Liver (tissue), 3 donors: ENCODE measurements at regions not wholly inside any gene's neighbourhood (a gene's known extent, or its start where the extent isn't known, plus 50 kb on each side); places are given as distances from the start of the nearest gene placed in this dataset.

Experiments used
- EGR1 ChIP-seq, 2 donors: IDR thresholded peaks; 2 replicates each; pipeline ENCODE4 v1.6.1; 2016 to 2018; ENCODE audit warnings: antibody characterized with exemption in 2 of 2, low read depth in 2 of 2
- HNF4A ChIP-seq, 2 donors: conservative IDR thresholded peaks; 2 replicates each; pipeline ENCODE4 v1.6.1; 2016; ENCODE audit warnings: antibody characterized with exemption in 2 of 2, mild to moderate bottlenecking in 2 of 2
- HNF4G ChIP-seq: IDR thresholded peaks from 2 replicates; pipeline ENCODE4 v1.6.1; 2016; ENCODE audit warnings: antibody characterized with exemption
- JUND ChIP-seq, 2 donors: IDR thresholded peaks; 2 replicates each; pipeline ENCODE4 v1.6.1; 2016; ENCODE audit warnings: antibody characterized with exemption in 2 of 2
- NR2F2 ChIP-seq: IDR thresholded peaks from 2 replicates; pipeline ENCODE4 v1.6.1; 2016; ENCODE audit warnings: antibody characterized with exemption
- RAD21 ChIP-seq, 2 donors: IDR thresholded peaks; 2 replicates each; pipeline ENCODE4 v1.6.1; 2016; ENCODE audit warnings: antibody characterized with exemption in 2 of 2, mild to moderate bottlenecking in 2 of 2
- SP1 ChIP-seq: IDR thresholded peaks from 2 replicates; pipeline ENCODE4 v1.6.1; 2018; ENCODE audit warnings: antibody characterized with exemption, mild to moderate bottlenecking
- TAF1 ChIP-seq: conservative IDR thresholded peaks from 2 replicates; pipeline ENCODE4 v1.6.1; 2016; ENCODE audit warnings: antibody characterized with exemption, mild to moderate bottlenecking
- YY1 ChIP-seq: IDR thresholded peaks from 2 replicates; pipeline ENCODE4 v1.6.1; 2016; ENCODE audit warnings: antibody characterized with exemption, mild to moderate bottlenecking
- TF ChIP-seq, protein P1 (sequence below): fragments of 150-350 bp; IDR thresholded peaks from 2 replicates; pipeline ENCODE4 v1.5.1; 2017; ENCODE audit warnings: improper control_type of control experiment, low read depth, low read length; ENCODE audit not compliant: missing input control
- TF ChIP-seq, protein P2 (sequence below): IDR thresholded peaks from 2 replicates; pipeline ENCODE4 v1.6.1; 2016; ENCODE audit warnings: antibody characterized with exemption
- TF ChIP-seq, protein P3 (sequence below): IDR thresholded peaks from 2 replicates; pipeline ENCODE4 v1.6.1; 2016; ENCODE audit warnings: antibody characterized with exemption, mild to moderate bottlenecking
- TF ChIP-seq, protein P4 (sequence below): IDR thresholded peaks from 2 replicates; pipeline ENCODE4 v1.6.1; 2016; ENCODE audit warnings: antibody characterized with exemption
- TF ChIP-seq, protein P5 (sequence below): IDR thresholded peaks from 2 replicates; pipeline ENCODE4 v1.6.1; 2016; ENCODE audit warnings: antibody characterized with exemption
- donor health status: healthy.
- donor health status: healthy.

DNA sequence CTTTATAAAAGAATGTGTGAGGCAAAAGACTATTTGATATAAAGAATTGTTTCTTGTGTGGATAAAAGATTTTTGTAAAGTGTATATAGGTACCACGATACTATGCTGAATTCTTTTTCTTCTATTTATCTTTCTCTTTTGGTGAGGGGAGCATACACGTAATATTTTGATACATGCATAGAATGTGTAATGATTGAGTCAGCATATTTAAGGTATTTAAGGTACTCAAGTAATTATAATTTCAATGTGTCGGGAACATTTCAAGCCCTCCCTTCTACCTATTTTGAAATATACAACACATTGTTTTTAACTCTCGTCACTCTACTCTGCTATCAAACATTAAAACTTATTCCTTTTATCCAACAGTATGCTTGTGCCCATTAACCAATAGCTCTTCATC lies 1221.6 kb upstream of the PHF14 start:
- TF ChIP-seq, protein P1, sequence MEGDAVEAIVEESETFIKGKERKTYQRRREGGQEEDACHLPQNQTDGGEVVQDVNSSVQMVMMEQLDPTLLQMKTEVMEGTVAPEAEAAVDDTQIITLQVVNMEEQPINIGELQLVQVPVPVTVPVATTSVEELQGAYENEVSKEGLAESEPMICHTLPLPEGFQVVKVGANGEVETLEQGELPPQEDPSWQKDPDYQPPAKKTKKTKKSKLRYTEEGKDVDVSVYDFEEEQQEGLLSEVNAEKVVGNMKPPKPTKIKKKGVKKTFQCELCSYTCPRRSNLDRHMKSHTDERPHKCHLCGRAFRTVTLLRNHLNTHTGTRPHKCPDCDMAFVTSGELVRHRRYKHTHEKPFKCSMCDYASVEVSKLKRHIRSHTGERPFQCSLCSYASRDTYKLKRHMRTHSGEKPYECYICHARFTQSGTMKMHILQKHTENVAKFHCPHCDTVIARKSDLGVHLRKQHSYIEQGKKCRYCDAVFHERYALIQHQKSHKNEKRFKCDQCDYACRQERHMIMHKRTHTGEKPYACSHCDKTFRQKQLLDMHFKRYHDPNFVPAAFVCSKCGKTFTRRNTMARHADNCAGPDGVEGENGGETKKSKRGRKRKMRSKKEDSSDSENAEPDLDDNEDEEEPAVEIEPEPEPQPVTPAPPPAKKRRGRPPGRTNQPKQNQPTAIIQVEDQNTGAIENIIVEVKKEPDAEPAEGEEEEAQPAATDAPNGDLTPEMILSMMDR, result no peak
- TF ChIP-seq TAF1, result no peak
- TF ChIP-seq, protein P2, sequence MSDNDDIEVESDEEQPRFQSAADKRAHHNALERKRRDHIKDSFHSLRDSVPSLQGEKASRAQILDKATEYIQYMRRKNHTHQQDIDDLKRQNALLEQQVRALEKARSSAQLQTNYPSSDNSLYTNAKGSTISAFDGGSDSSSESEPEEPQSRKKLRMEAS, result no peak
- no peak for TF ChIP-seq YY1
- TF ChIP-seq, protein P3, sequence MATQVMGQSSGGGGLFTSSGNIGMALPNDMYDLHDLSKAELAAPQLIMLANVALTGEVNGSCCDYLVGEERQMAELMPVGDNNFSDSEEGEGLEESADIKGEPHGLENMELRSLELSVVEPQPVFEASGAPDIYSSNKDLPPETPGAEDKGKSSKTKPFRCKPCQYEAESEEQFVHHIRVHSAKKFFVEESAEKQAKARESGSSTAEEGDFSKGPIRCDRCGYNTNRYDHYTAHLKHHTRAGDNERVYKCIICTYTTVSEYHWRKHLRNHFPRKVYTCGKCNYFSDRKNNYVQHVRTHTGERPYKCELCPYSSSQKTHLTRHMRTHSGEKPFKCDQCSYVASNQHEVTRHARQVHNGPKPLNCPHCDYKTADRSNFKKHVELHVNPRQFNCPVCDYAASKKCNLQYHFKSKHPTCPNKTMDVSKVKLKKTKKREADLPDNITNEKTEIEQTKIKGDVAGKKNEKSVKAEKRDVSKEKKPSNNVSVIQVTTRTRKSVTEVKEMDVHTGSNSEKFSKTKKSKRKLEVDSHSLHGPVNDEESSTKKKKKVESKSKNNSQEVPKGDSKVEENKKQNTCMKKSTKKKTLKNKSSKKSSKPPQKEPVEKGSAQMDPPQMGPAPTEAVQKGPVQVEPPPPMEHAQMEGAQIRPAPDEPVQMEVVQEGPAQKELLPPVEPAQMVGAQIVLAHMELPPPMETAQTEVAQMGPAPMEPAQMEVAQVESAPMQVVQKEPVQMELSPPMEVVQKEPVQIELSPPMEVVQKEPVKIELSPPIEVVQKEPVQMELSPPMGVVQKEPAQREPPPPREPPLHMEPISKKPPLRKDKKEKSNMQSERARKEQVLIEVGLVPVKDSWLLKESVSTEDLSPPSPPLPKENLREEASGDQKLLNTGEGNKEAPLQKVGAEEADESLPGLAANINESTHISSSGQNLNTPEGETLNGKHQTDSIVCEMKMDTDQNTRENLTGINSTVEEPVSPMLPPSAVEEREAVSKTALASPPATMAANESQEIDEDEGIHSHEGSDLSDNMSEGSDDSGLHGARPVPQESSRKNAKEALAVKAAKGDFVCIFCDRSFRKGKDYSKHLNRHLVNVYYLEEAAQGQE, result no peak
- no peak for TF ChIP-seq RAD21 (IDR thresholded peaks at IDR 0.05)
- TF ChIP-seq, protein P4, sequence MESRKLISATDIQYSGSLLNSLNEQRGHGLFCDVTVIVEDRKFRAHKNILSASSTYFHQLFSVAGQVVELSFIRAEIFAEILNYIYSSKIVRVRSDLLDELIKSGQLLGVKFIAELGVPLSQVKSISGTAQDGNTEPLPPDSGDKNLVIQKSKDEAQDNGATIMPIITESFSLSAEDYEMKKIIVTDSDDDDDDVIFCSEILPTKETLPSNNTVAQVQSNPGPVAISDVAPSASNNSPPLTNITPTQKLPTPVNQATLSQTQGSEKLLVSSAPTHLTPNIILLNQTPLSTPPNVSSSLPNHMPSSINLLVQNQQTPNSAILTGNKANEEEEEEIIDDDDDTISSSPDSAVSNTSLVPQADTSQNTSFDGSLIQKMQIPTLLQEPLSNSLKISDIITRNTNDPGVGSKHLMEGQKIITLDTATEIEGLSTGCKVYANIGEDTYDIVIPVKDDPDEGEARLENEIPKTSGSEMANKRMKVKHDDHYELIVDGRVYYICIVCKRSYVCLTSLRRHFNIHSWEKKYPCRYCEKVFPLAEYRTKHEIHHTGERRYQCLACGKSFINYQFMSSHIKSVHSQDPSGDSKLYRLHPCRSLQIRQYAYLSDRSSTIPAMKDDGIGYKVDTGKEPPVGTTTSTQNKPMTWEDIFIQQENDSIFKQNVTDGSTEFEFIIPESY, result no peak
- TF ChIP-seq EGR1 (IDR thresholded peaks at IDR 0.05; ENCODE audit: low read depth in 2 of 2), result no peak
- TF ChIP-seq, protein P5, sequence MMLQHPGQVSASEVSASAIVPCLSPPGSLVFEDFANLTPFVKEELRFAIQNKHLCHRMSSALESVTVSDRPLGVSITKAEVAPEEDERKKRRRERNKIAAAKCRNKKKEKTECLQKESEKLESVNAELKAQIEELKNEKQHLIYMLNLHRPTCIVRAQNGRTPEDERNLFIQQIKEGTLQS, result no peak
- TF ChIP-seq HNF4G, result no peak
- TF ChIP-seq HNF4A (conservative IDR thresholded peaks at IDR 0.05), result no peak
- no peak for TF ChIP-seq NR2F2
- no peak for TF ChIP-seq JUND (IDR thresholded peaks at IDR 0.05)
- no peak for TF ChIP-seq SP1
